Fibroblast of lung (primary cell): ENCODE measurements at regions not wholly inside any gene's neighbourhood (a gene's known extent, or its start where the extent isn't known, plus 50 kb on each side); places are given as distances from the start of the nearest gene placed in this dataset.
"Not testable (repeated sequence)": the region's sequence is repeated elsewhere in the genome, so short reads cannot be mapped to it uniquely, and the experiment has no call there.

Source experiments
- CTCF ChIP-seq, 2 donors: IDR thresholded peaks in 1 of 2; conservative IDR thresholded peaks in 1 of 2; 1 replicate in 1 of 2; 2 replicates in 1 of 2; pipeline ENCODE4 v1.5.1; 2011 to 2012; ENCODE audit warnings: low read length in 2 of 2, control low read depth in 1 of 2, inconsistent platforms in 1 of 2, low read depth in 1 of 2, mild to moderate bottlenecking in 1 of 2
- EZH2 ChIP-seq: IDR thresholded peaks from 2 replicates; pipeline ENCODE4 v1.5.1; 2012; ENCODE audit warnings: low read length, control low read depth, mild to moderate bottlenecking; ENCODE audit errors: missing control alignments

GRCh38 chr2:89299196-89299595, 607.7 kb downstream of the RPIA start:
- TF ChIP-seq CTCF (conservative IDR thresholded peaks at IDR 0.05 in 1 of 2, IDR thresholded peaks at IDR 0.05 in 1 of 2; ENCODE audit: low read depth in 1 of 2, low read length in 2 of 2); EZH2: not testable (repeated sequence)
